ENCODE measurements at regions not wholly inside any gene's neighbourhood (a gene's known extent, or its start where the extent isn't known, plus 50 kb on each side); places are given as distances from the start of the nearest gene placed in this dataset.
"Not testable (repeated sequence)": the region's sequence is repeated elsewhere in the genome, so short reads cannot be mapped to it uniquely, and the experiment has no call there.

DNA sequence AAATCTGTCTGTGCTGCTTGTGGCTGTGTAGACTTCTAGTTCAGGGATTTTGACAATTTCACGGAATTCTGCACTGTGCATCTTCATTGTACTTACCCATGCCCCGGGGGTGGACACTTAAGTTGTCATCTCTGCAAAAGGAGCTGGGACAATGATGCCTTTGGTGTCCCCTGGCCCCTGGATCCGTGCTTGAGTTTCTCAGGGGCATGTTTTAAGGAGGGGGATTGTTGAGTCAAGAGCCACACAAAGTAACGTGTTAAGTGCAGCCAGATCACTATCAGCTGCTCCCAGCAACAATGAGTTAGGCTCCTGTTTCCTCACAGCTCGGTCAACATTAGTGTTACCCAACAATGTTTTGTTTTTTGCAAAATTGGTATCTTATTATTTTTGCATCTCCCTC, 305.0 kb upstream of the DIO3 start:
- intact Hi-C loops (cut with DNase I), result no loop called here
- ATAC-seq, result no peak
- H3K4me3 ChIP-seq, result no peak overlapping the region

DNA sequence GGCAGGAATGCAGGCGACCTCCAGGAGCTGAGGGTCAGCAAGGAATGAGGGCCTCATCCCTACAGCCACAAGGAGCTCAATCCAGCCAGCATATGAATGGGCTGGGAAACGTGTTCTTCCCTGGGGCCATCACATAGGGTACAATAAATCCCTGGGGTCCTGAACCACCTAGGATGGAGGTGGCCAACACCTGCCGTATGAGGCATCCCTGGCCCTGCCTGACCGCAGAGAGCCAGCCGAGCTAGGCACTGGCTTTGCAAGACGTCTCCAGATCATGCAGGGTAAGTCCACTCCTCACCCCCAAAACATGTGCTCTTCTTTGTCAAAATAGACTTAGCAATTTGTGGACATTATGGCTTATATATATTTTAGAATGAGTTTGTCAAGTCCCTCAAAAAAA, 303.7 kb upstream of the DIO3 start:
- H3K36me3 ChIP-seq, result no peaks in the 10 kb centered on the region
- ATAC-seq (no peak), DNase-seq (no peak)
- no peak overlapping the region for H3K27ac ChIP-seq
- TF ChIP-seq, protein P1, sequence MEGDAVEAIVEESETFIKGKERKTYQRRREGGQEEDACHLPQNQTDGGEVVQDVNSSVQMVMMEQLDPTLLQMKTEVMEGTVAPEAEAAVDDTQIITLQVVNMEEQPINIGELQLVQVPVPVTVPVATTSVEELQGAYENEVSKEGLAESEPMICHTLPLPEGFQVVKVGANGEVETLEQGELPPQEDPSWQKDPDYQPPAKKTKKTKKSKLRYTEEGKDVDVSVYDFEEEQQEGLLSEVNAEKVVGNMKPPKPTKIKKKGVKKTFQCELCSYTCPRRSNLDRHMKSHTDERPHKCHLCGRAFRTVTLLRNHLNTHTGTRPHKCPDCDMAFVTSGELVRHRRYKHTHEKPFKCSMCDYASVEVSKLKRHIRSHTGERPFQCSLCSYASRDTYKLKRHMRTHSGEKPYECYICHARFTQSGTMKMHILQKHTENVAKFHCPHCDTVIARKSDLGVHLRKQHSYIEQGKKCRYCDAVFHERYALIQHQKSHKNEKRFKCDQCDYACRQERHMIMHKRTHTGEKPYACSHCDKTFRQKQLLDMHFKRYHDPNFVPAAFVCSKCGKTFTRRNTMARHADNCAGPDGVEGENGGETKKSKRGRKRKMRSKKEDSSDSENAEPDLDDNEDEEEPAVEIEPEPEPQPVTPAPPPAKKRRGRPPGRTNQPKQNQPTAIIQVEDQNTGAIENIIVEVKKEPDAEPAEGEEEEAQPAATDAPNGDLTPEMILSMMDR (IDR thresholded peaks at IDR 0.05), result no peak
- intact Hi-C loops (cut with DNase I), result no loop called here
- no peak overlapping the region for H3K4me3 ChIP-seq
- peaks cover 3% of the 10 kb centered on the region for H3K27me3 ChIP-seq (ENCODE audit: low read depth)
- H3K4me1 ChIP-seq, result no peaks in the 10 kb centered on the region
- no peaks in the 10 kb centered on the region for H3K9me3 ChIP-seq

More for the DNA sequence above, 305.0 kb upstream of the DIO3 start:
- Histone ChIP-seq H3K4me1 (no peaks in the 10 kb centered on the region), H3K9me3 (no peaks in the 10 kb centered on the region), H3K27ac (no peak overlapping the region), H3K36me3 (no peaks in the 10 kb centered on the region), H3K27me3 (ENCODE audit: low read depth) (peaks cover 3% of the 10 kb centered on the region)
- TF ChIP-seq, protein P1 (IDR thresholded peaks at IDR 0.05), result no peak
- DNase-seq, result no peak

DNA sequence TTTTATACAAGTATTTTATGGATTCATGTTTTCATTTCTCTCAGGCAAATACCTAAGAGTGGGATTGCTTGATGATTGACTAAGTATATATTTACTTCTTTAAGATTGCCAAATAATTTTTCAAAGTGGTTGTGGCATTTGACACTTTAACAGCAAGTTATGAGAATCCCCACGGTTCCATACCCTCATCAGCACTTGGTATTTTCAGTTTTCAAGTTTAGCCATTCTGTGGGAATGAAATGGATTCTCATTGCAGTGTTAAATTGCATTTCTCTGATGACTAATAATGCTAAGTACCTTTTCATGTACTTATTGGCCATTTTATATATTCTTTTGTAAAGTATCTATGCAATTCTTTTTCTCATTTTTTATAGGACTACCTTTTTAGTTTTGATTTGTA, 301.5 kb upstream of the DIO3 start:
- DNase-seq, result no peak
- TF ChIP-seq, protein P1 (IDR thresholded peaks at IDR 0.05), result no peak
- intact Hi-C loops (cut with DNase I), result no loop called here
- Histone ChIP-seq H3K27ac (no peak overlapping the region), H3K36me3 (no peaks in the 10 kb centered on the region), H3K27me3 (ENCODE audit: low read depth) (no peaks in the 10 kb centered on the region), H3K4me1 (no peaks in the 10 kb centered on the region), H3K9me3 (no peaks in the 10 kb centered on the region), H3K4me3 (no peak overlapping the region)
- no peak for ATAC-seq

DNA sequence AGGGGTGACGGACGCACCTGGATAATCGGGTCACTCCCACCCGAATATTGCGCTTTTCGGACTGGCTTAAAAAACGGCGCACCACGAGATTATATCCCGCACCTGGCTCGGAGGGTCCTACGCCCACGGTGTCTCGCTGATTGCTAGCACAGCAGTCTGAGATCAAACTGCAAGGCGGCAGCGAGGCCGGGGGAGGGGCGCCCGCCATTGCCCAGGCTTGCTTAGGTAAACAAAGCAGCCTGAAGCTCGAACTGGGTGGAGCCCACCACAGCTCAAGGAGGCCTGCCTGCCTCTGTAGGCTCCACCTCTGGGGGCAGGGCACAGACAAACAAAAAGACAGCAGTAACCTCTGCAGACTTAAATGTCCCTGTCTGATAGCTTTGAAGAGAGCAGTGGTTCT, 294.9 kb upstream of the DIO3 start:
- H3K9me3 ChIP-seq; H3K27ac ChIP-seq; intact Hi-C loops (cut with DNase I); H3K4me1 ChIP-seq; H3K36me3 ChIP-seq; DNase-seq; H3K4me3 ChIP-seq; H3K27me3 ChIP-seq (ENCODE audit: low read depth); ATAC-seq: not testable (repeated sequence)

DNA sequence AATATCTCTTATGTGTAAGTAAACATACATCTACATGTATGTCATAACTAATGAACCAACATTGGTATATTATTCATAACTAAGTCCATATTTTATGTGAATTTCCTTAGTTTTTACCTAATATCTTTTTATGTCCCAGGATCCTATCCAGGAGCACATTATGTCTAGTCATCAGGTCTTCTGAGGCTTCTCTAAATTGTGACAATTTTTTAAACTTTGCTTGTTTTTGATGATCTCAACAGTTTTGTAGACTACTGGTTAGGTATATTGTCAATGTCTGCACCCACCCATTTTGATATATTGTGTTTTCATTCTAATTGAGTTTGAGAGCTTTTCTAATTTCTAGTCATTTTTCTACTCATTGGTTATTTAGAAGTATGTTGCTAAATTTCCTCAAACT, 288.2 kb upstream of the DIO3 start:
- ATAC-seq, result no peak
- intact Hi-C loops (cut with DNase I), result no loop called here
- TF ChIP-seq, protein P1 (IDR thresholded peaks at IDR 0.05), result no peak

DNA sequence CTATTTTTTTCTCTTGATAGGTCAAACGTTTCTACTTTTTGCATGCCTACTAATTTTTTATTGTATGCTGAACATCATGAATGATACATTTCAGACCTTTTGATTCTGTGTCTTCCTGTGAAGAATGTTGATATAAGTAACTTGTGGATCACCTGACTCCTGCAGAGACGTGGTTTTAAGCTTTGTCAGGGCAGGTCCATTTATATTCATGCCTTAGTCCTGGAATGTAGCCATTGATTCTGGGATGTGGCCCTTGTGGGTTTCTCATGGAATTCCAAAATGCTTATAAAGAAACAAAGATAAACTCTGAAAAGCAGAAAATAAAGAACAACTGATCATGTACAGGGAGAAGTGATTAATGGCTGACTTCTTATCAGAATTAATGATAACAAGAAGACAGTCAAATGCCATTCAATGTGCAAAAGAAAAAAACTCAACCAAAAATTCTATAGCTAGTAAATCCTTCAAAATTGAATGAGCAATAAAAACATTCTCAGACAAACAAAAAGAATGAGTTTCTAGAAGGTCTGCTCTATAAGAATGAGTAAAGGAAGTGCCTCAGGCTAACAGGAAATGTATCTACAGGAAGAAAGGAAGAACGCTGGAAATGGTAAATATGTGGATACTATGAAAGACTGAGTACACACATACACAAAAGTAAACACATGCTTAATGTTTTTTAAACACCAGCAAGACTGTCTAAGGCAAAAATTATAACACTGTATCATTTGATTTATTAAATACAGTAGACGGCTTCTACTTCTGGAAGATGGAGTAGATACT, 284.8 kb upstream of the DIO3 start:
- Histone ChIP-seq H3K9me3 (no peaks in the 10 kb centered on the region), H3K36me3 (no peaks in the 10 kb centered on the region), H3K27ac (no peak overlapping the region), H3K4me1 (no peaks in the 10 kb centered on the region), H3K4me3 (no peak overlapping the region), H3K27me3 (ENCODE audit: low read depth) (no peaks in the 10 kb centered on the region)
- intact Hi-C loops (cut with DNase I), result no loop called here
- no peak for DNase-seq
- TF ChIP-seq, protein P1 (IDR thresholded peaks at IDR 0.05), result no peak
- no peak for ATAC-seq

More for the DNA sequence above, 288.2 kb upstream of the DIO3 start:
- H3K9me3 ChIP-seq, result no peaks in the 10 kb centered on the region
- H3K27me3 ChIP-seq (ENCODE audit: low read depth), result no peaks in the 10 kb centered on the region
- no peak overlapping the region for H3K27ac ChIP-seq
- DNase-seq, result no peak
- no peaks in the 10 kb centered on the region for H3K4me1 ChIP-seq
- H3K4me3 ChIP-seq, result no peak overlapping the region
- H3K36me3 ChIP-seq, result no peaks in the 10 kb centered on the region

Measured in lower lobe of right lung (tissue), 2 donors.